ENCODE measurements at regions not wholly inside any gene's neighbourhood (a gene's known extent, or its start where the extent isn't known, plus 50 kb on each side); places are given as distances from the start of the nearest gene placed in this dataset.
"Not testable (repeated sequence)": the region's sequence is repeated elsewhere in the genome, so short reads cannot be mapped to it uniquely, and the experiment has no call there.

DNA sequence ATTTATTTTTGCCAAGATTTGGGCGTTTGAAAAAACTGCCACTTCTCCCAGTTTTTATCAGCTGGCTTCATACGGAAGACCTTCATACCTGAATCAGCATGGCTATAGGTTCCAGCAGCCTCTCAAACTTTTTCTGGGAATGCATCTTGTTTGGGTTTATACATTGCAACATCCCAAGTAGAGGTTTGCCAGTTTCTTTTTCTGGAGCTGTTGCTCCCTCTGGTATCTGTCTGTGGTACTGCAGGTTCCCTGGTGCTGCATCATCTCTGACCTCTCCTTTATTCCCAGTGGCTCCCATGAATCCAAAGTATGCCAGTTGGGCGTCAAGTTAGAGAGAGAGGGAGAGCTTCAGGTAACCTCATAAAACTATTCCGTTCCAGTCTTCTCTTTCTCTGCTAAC lies 368.6 kb downstream of the ZNF33B start:
- TF ChIP-seq, protein P1, sequence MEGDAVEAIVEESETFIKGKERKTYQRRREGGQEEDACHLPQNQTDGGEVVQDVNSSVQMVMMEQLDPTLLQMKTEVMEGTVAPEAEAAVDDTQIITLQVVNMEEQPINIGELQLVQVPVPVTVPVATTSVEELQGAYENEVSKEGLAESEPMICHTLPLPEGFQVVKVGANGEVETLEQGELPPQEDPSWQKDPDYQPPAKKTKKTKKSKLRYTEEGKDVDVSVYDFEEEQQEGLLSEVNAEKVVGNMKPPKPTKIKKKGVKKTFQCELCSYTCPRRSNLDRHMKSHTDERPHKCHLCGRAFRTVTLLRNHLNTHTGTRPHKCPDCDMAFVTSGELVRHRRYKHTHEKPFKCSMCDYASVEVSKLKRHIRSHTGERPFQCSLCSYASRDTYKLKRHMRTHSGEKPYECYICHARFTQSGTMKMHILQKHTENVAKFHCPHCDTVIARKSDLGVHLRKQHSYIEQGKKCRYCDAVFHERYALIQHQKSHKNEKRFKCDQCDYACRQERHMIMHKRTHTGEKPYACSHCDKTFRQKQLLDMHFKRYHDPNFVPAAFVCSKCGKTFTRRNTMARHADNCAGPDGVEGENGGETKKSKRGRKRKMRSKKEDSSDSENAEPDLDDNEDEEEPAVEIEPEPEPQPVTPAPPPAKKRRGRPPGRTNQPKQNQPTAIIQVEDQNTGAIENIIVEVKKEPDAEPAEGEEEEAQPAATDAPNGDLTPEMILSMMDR (IDR thresholded peaks at IDR 0.05; ENCODE audit: insufficient read depth, low read length): not testable (repeated sequence)
- not testable (repeated sequence) for TF ChIP-seq POLR2AphosphoS5 (IDR thresholded peaks at IDR 0.05; ENCODE audit: low read depth)
